ENCODE measurements at regions not wholly inside any gene's neighbourhood (a gene's known extent, or its start where the extent isn't known, plus 50 kb on each side); places are given as distances from the start of the nearest gene placed in this dataset.

GRCh38 chrX:9352243-9352642 lies 112.6 kb upstream of the TBL1X start:
- POLR2A ChIA-PET (ENCODE audit: partially characterized antibody), result interaction anchor here (1.9 kb wide), 1 partner anchor 111 kb away, joined by 7 read pairs; no protein-coding TSS in a partner anchor
- H2AK5ac ChIP-seq (ENCODE audit: low read depth, low read length), result no peak overlapping the region
- 65% methylated on average over 4 of the region's 4 CpGs; no CpG with 5 or more reads in 1 of the 2 experiments for WGBS, 2 experiments (ENCODE audit: extremely low coverage in 1 of 2, insufficient coverage in 1 of 2, insufficient read length in 1 of 2, insufficient replicate concordance in 2 of 2, low coverage in 1 of 2, low lambda C conversion rate in 2 of 2, missing lambda C conversion rate in 1 of 2)
- no peak for TF ChIP-seq SIX5 (IDR thresholded peaks at IDR 0.05; ENCODE audit: low read depth, low read length)

More at GRCh38 chrX:9352243-9352642, 112.6 kb upstream of the TBL1X start:
- Histone ChIP-seq H2BK12ac (ENCODE audit: low read depth, low read length) (no peak overlapping the region), H3K14ac (ENCODE audit: insufficient read length) (no peak overlapping the region), H2AFZ (ENCODE audit: low read length) (no peak overlapping the region), H2BK120ac (replicated peaks; ENCODE audit: low read depth, low read length) (no peak overlapping the region), H2BK15ac (ENCODE audit: low read length) (no peak overlapping the region), H4K5ac (ENCODE audit: insufficient read length, low read depth, low read length) (no peak overlapping the region), H2BK5ac (ENCODE audit: low read depth, low read length) (no peak overlapping the region), H2BK20ac (ENCODE audit: low read length) (no peak overlapping the region), H3K4me3 (ENCODE audit: extremely low read depth in 1 of 4, insufficient read depth in 2 of 4, low read depth in 3 of 4, low read length in 4 of 4) (no peak overlapping the region), H4K8ac (ENCODE audit: extremely low read depth, insufficient read depth, low read length) (no peak overlapping the region), H4K20me1 (replicated peaks in 1 of 2; ENCODE audit: control insufficient read depth in 1 of 2, insufficient read depth in 2 of 2, low read length in 2 of 2) (no peaks in the 10 kb centered on the region), H3K56ac (replicated peaks; ENCODE audit: insufficient read length, low read depth, low read length) (no peak overlapping the region), H3K27ac (ENCODE audit: low read depth, low read length) (no peak overlapping the region), H3K18ac (ENCODE audit: extremely low read depth, low read length) (no peak overlapping the region), H4K91ac (replicated peaks; ENCODE audit: insufficient read length, low read length) (no peak overlapping the region), H3K4me2 (ENCODE audit: insufficient read depth in 1 of 2, low read depth in 2 of 2, low read length in 2 of 2) (no peak overlapping the region), H3K23ac (ENCODE audit: insufficient read length) (no peak overlapping the region), H3K23me2 (ENCODE audit: low read depth, low read length) (no peaks in the 10 kb centered on the region), H3K27me3 (replicated peaks in 1 of 4; ENCODE audit: control insufficient read depth in 3 of 4, extremely low read depth in 1 of 4, insufficient read depth in 3 of 4, low read length in 3 of 4) (no peaks in the 10 kb centered on the region), H3K9me3 (ENCODE audit: insufficient read depth in 2 of 2, low read depth in 1 of 2, low read length in 1 of 2) (no peaks in the 10 kb centered on the region), H3K4me1 (replicated peaks in 1 of 4; ENCODE audit: control insufficient read depth in 3 of 4, insufficient read depth in 4 of 4, low read length in 3 of 4) (no peaks in the 10 kb centered on the region), H3K36me3 (ENCODE audit: control insufficient read depth in 2 of 4, insufficient read depth in 4 of 4, low read length in 3 of 4) (no peaks in the 10 kb centered on the region), H3K79me1 (ENCODE audit: low read depth, low read length) (no peaks in the 10 kb centered on the region), H3K4ac (replicated peaks; ENCODE audit: insufficient read length, low read depth, low read length) (no peak overlapping the region), H3K9ac (replicated peaks in 1 of 4; ENCODE audit: extremely low read depth in 1 of 4, low read depth in 3 of 4, low read length in 3 of 4) (no peak overlapping the region), H3K79me2 (ENCODE audit: control insufficient read depth in 1 of 2, insufficient read depth in 2 of 2, low read length in 2 of 2) (no peaks in the 10 kb centered on the region)
- DNase-seq (ENCODE audit: low read depth in 1 of 2, low spot score in 2 of 2) (no peak), FAIRE-seq (no peak)
- CTCF ChIA-PET (ENCODE audit: partially characterized antibody), result interaction anchor here (0.6 to 1.1 kb wide), 4 partner anchors 10 to 672 kb away, joined by 3 to 4 read pairs (median 4); no protein-coding TSS in a partner anchor
